OCI-M2 (cell line): ENCODE measurements at regions not wholly inside any gene's neighbourhood (a gene's known extent, or its start where the extent isn't known, plus 50 kb on each side); places are given as distances from the start of the nearest gene placed in this dataset.
A peak's percentile ranks its signal among the peaks of the same experiment; 100 is the strongest.
"Not testable (repeated sequence)": the region's sequence is repeated elsewhere in the genome, so short reads cannot be mapped to it uniquely, and the experiment has no call there.

Source experiments
- DNase-seq: peaks from one replicate; lab custom pipeline; 2025; ENCODE audit not compliant: unreplicated experiment; lab: John Stamatoyannopoulos, UW

DNA sequence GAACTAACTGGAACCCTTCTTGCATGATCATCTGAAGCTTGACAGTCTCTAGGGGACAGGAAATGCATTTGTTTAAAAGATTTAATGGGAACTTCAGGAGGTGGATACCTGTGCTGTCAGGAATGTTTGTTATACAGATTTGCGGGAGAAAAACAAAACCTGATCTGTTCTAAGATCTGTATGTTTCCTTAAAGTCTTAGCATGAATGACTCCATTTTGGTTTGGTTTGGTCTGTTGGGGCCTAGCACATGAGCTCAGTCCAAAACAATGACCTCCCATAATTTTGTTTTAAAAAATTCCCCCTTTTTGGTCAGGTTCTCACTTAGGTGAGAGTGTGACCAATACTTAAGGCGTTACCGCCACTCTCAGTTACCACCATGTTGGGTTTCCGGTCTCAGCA, 138.7 kb downstream of the AKR1D1 start:
- DNase-seq: no peak

DNA sequence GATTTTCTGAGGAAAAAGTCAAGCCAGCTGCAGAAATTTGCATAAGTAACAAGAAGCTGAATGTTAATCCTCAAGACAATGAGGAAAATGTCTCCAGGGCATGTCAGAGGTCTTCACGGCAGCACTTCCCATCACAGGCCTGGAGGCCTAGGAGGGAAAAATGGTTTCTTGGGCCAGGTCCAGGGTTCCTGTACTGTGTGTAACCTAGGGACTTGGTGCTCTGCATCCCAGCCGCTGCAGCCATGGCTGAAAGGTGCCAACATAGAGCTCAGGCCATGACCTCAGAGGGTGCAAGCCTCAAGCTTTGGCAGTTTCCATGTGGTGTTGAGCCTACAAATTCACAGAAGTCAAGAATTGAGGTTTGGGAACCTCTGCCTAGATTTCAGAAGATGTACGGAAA, 144.1 kb downstream of the AKR1D1 start:
- DNase-seq: not testable (repeated sequence)

DNA sequence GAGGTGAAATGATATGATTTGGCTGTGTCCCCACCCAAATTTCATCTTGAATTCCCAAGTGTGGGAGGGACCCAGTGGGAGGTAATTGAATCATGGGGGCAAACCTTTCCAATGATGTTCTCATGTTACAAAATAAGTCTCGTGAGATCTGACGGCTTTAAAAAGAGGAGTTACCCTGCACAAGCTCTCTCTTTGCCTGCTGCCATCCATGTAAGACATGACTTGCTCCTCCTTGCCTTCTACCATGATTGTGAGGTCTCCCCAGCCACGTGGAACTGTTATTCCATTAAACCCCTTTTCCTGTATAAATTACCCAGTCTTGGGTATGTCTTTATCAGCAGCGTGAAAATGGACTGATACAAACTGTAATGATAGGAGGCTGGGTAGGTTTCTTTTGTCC, 145.1 kb downstream of the AKR1D1 start:
- DNase-seq: not testable (repeated sequence)

DNA sequence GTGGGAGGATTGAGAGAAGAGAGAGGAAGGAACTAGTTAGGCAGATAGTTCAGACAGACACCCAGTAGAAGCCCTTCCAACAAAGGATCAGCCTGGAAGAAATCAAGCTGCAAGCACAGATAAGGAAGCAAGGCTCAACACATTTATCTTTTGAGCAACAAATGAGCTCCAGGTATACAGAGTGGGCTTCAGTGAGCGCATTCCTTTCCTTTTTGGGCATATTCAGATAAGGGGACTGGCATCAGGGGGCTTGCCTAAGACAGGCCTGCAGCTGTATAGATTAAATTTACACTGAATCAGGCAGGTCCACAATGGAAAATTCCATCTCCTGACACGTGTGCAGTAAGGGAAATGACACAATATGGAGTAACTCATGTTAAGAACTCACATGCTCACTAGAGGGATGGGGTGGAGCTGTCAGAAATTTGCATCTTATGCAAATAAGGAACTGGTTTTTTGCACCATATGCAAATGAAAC, 147.2 kb downstream of the AKR1D1 start:
- DNase-seq: no peak

DNA sequence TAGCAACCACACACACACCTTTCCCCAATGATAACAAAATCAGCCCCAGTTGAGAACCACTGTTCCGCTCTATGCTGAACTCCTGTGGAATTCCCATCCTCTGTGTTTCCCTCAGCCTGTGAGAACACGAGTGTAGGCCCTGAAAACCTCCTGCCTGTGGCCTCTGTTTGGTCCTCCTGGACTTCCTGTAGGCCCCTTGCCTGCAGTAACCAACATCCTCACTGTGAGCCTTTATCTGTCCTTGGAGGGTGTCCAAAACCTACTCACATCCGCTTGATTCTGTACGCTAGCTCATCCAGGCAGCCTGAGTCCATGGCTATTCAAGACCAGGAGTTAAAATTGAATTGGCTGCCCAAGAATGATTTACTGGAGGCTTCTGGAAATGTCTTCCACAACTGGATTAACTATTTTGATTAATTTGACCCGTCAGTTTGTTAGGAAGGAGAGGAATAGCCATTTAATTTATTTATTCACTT, 149.8 kb downstream of the AKR1D1 start:
- DNase-seq: no peak

DNA sequence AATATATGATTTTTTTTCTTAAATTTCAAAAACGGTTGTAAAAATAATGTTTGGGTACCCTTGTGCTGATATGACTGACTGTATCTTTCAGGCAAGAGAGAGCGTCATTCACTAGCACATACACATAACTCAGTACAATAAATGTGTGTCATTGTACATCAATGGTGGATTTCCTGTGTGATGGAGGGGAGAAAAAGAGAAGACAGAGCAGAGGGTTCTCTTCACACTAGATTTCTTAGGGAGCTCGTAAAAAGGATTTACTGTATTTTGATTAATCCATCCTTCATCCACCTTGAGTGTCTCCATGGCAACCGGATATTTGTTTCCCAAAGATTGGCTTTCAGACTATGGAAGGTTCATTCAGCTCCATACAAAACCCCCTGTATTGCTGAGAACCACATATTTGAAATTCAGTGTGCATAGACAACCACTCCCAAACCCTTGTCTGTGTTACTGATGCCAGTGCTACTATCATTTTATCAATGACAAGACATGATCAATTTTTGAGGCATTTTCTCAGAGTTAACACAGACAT, 150.6 kb downstream of the AKR1D1 start:
- DNase-seq: no peak

DNA sequence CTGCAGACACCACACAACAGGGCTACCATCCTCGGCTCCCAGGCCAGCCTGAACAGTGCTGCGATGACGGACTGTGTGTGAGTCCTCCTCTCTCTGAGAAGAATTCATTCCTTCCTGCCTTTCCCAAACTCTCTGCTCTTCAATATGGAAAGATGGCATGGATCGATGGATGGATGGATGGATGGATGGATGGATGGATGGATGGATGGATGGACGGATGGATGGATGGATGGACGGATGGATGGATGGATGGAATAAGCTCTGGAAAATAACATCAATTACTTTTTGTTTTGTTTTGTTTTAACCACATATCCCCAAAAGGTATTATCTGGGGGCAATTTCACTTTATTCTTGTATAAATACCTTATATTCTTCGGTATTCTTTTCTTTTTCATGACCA, 151.9 kb downstream of the AKR1D1 start:
- no peak for DNase-seq

DNA sequence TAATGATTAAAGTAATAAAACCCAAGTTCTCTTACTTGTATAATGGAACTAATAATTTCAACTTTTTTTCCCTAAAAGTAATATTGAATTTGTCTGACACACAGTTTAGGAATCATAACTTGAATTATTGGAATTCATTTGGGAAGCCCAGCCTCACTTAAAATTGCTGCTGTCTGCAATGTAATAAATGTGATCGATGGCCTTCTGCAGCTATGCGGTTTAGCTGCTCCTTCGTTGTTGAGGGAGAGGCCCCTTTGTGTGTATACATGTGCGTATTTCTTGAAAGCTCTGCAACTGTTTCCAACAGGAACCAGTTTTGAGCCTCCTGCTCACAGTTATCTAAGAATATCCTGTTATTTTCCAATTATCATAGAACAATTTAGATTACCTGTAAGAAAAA, 152.5 kb downstream of the AKR1D1 start:
- DNase-seq: no peak

DNA sequence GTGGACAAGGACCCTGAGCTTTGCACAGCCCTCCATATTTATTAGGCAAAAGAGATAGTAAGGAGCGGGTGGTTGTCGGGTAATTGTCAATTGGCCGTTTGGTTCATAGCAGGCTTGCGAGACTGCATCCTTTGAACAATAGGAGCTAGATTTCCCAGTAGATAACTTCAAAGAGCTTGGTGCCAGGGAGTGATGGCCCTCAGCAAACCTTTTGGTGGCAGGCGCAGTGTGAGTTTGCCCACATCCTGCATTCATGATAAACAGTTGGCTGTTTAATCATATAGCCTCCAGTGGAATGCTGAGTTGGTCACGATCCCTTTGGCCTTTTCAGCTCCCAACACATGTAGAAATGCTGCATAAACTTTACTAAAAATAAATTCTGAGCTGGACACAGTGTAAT, 156.9 kb downstream of the AKR1D1 start:
- no peak for DNase-seq

DNA sequence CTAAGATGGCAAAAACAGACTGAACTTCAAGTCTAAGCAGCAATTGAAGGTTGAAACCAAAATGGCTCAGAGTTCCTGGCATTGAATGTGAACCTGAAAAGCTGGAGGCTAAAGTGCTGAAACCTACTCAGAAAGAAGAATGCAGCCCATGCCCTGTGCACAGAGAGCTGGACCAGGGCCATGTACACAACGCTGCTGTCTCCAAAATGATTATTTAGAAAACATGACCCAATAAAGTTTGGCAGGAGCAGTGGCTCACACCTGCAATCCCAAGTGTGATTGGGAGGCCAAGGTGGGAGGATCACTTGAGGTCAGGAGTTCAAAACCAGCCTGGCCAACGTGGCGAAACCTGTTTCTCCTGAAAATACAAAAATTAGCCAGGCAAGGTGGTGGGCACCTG, 158.9 kb downstream of the AKR1D1 start:
- no peak for DNase-seq

DNA sequence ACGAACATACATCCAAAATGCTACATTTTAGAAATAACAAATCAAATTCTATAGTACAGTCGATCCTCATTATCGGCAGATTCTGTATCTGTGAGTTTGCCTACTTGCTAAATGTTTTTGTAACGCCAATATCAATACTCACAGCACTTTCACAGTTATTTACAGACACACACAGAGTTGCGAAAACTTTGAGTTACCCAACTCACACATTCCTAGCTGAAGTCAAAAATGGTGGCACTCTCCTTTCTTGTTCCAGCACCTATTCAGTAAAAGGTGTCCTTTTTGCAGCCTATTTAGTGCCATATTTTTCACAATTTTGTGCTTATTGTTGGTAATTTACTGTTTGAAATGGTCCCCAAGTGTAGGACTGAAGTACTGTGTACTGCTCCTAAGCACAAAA, 161.7 kb downstream of the AKR1D1 start:
- no peak for DNase-seq

DNA sequence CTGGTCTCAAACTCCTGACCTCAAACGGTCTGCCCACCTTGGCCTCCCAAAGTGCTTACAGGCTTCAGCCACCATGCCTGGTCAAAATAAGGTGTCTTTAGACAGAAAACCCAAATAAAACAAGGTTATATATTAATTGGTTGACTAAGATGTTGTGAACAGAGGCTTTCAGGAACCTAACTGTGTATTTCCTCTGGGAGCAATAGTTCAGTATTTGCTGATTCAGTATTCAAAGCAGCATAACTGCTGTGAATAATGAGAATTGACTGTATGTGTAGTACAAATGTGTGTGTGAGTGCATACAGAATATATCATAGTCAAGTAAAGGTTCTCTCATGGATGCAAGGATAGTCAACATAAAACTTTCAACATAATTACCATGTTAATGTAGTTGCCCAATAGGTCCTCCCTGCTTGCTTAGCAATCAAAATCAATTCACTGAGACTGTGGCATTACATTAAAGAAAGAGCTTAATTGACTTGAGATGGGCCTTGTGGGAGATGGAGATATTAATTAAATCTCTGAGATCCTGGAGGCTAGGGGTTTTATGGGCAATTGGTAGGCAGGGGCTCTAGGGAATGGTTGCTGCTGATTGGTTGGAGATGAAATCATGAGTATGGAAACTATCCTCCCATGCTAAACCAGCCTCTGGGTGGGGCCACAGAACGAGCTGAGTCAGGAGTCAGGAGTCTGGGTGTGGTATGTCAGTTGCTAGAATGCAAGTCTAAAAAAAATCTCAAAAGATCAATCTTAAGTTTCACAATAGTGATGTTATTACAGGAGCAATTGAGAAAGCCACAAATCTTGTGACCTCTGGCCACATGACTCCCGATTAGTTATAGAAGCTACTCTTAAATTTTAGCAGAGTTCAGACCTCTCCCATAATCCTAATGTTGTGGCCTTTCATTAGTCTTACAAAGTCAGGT, 162.7 kb downstream of the AKR1D1 start:
- no peak for DNase-seq

DNA sequence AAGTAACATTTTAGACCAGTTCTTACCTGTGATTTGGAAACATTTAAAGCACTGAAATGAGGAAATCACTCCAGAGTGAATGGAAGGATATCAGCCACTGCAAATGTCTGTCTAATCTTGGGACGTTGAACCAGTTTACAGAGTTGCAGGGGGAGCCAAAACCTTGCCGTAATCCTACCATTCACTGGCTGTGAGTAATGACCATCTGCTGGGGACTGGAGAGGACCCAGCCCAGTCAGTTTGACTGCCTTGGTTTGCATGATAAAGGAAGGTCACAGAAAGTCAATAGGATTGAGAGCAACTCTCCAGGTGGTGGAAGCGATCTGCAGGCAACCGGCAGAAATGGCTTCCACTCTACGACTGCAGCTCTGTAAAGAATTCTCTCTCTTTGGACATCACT, 167.2 kb downstream of the AKR1D1 start:
- DNase-seq: peak; percentile 25

DNA sequence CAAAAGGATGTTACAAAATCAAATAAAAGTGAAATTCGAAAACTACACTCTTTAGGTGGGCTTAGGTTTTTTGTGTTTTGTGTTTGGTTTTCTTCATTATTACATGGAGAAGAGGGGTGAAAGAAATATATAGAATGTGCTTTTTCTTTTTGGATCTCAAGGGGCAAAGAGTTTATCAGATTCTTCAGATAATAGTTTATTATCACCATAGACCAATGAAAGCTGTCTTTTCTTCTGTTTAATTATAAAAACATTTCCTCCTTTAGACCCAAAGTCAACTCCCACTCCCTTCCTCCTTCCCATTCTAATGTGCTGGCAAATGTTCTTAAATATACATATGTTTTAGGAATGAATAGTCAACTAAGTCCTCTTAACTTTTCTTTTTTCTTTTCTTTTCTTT, 167.6 kb downstream of the AKR1D1 start:
- DNase-seq: no peak

DNA sequence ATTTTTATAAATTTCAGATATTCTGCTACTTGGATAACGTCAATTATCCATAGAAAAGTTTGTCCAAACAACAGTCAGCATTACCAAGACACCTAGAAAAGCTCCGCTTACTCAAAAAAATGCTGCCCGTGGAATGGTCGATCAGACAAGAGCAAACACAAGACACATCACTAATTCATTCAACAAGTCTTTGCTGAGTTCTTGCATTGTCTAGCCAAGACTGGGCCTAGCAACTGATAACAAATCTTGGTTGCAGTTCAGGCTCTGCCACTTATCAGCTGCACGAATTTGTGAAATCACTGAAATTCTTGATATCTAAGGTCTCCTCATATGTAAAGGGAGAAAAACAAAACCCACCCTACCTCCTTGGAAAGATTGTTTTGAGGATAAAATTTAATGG, 168.3 kb downstream of the AKR1D1 start:
- no peak for DNase-seq

DNA sequence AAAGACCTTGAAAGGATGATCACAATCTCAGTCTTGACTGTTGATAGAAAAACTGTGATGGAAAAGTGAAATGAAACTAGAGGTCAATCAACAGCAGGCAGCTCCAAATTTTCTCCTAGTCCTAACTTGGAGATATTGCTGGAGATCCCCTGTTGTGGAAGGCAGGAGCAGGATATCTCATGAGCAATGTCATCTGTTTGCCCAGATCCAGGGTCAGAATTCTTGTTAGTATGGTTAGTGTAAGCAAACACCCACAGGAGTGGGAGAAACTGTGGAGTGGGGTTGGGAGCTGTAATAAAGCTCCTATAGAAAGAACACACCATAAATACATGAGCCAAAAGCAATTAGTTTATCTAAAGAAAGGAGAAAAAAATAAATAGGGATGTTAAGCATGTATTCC, 169.0 kb downstream of the AKR1D1 start:
- DNase-seq: no peak

DNA sequence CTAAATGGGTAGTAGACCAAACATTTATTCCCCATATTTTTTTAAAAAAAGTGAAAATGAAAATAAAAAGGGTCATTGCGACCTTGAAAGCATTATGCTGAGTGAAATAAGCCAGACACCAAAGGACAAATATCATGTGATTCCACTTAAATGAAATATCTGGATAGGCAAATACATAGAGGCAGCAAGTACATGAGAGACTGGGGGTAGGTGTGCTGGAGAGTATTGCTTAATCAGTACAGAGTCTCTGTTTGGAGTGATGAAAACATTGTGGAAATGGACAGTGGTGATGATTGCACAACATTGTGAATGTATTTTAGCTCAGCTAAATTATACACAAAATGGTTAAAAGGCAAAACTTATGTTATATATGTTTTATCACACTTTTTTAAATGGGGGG, 169.4 kb downstream of the AKR1D1 start:
- no peak for DNase-seq

DNA sequence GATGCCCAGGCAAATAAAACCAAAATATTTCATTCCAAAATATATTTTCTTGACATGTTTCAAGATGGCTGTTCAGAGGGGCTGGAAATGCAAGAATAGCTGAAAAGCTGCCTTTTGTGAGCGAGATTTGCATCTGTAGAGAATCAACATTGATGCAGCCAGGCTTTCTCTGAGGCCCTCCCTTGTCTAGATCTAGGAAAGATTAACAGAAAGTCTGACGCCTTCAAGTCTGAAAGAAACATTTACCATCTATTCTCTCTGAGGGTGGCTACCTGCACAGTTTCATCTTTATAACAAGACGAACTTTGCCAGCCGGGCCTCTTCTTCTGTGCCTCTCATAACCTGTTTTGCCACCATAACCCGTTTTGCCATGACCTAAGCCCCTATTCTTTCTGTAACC, 170.2 kb downstream of the AKR1D1 start:
- no peak for DNase-seq

DNA sequence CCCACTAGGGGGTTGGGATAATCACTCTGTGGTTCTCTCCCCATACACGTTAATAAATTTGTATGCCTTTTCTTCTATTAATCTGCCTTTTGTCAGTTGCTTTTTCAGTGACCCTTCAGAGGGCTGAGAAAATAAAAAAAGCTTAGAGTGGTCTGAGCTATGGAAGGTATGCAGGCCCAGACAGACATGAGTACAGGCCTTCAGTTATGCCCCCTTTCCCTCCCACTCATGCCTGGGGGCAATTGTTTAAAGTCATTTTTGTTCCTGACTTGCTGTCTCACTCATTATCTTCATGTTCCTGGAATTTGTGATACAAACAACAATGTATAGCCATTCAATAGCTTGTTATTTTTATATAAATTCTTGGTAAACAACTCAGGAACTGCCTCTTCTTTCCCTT, 170.8 kb downstream of the AKR1D1 start:
- no peak for DNase-seq

DNA sequence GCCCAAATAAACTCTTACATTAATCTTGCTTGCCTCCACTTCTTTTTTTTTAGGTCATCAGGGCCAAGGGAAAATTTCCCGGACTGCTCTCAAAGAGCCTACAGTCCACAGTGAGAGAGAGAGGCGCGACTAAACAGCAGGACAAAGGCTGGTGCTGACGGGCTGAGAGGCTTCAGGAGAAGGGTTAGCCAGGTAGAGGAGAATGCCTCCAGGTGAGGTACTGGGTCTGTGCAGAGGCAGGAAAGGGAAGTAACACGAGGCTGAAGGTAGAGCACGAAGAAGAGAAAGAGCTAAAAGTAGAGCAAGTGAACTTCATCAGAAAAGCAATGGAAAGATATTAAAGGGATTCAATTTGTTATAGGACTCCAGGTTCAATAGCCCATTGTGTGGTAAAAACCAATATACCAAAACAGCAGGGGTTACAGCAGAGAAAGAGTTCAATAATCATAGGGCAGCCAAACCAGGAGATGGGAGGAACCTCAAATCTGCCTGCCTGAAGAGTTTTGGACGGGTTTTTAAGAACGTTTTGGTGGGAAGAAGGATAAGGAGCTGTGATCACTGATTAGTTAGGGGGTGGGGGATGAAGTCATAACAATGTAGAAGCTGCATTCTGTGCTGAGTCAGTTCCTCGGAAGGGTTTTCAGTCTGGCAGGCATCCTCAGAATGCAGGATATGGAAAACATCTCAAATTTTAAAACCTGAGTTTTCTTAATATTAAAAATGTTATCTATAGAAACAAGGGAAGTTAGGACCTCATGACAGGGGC, 171.5 kb downstream of the AKR1D1 start:
- no peak for DNase-seq

DNA sequence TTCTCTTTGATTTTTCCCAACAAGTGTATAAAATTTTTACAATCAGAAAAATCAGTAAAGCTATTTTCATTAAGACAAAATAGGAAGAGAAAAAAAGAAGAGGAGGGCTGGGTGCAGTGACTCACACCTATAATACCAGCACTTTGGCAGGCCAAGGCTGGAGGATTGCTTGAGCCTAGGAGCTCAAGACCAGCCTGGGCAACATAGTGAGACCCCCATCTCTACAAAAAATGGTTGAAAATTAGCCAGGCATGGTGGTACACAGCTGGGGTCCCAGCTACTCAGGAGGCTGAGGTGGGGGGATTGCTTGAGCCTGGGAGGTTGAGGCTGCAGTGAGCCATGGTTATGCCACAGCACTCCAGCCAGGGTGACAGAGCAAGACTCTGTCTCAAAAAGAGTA, 172.3 kb downstream of the AKR1D1 start:
- DNase-seq: no peak

DNA sequence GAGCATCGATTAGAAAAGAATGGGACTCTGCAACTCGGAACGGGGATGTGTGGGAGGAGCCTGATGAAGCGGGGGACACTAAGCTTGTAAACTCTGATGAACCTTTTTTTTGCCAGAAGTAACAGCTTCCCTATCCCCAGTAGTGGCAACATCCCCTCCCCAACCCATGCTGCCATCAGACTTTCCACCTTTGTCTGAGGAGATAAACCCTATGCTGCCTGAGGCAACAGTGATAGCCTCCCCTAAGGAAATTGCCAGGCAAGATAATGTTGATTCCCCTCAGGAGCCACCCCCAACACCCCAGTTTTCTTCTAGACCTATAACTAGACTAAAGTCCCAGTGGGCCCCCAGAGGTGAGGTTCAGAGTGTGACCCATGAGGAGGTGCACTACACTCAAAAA, 173.7 kb downstream of the AKR1D1 start:
- DNase-seq: no peak
